ENCODE measurements at regions not wholly inside any gene's neighbourhood (a gene's known extent, or its start where the extent isn't known, plus 50 kb on each side); places are given as distances from the start of the nearest gene placed in this dataset.

GRCh38 chr1:181392613-181393220 lies 90.6 kb upstream of the CACNA1E start:
- no peak for DNase-seq

- no peak for DNase-seq
These were observed 88.6 kb upstream of the CACNA1E start for GRCh38 chr1:181394766-181395165.

GRCh38 chr1:181396171-181396670 lies 87.1 kb upstream of the CACNA1E start:
- no peak for DNase-seq

GRCh38 chr1:181396811-181397210 lies 86.5 kb upstream of the CACNA1E start:
- no peak for DNase-seq

- DNase-seq, result no peak
These were observed 85.5 kb upstream of the CACNA1E start for GRCh38 chr1:181397845-181398244.

- DNase-seq, result no peak
These were observed 84.8 kb upstream of the CACNA1E start for GRCh38 chr1:181398544-181398943.

- DNase-seq, result no peak
These were observed 77.7 kb upstream of the CACNA1E start for GRCh38 chr1:181405584-181405983.

GRCh38 chr1:181406989-181407388 lies 76.3 kb upstream of the CACNA1E start:
- no peak for DNase-seq

GRCh38 chr1:181409981-181410380 lies 73.3 kb upstream of the CACNA1E start:
- DNase-seq, result no peak

- DNase-seq, result no peak
These were observed 70.6 kb upstream of the CACNA1E start for GRCh38 chr1:181412746-181413145.

GRCh38 chr1:181413195-181413815 lies 70.0 kb upstream of the CACNA1E start:
- no peak for DNase-seq

GRCh38 chr1:181413836-181414235 lies 69.5 kb upstream of the CACNA1E start:
- DNase-seq, result no peak

- DNase-seq, result no peak
These were observed 67.0 kb upstream of the CACNA1E start for GRCh38 chr1:181416268-181416860.

GRCh38 chr1:181417915-181418314 lies 65.4 kb upstream of the CACNA1E start:
- DNase-seq, result no peak

GRCh38 chr1:181423301-181423918 lies 59.9 kb upstream of the CACNA1E start:
- peak; percentile 14 for DNase-seq

- DNase-seq, result peak; percentile 75
These were observed 58.4 kb upstream of the CACNA1E start for GRCh38 chr1:181424786-181425403.

GRCh38 chr1:181425566-181425965 lies 57.8 kb upstream of the CACNA1E start:
- no peak for DNase-seq

- DNase-seq, result no peak
These were observed 53.9 kb upstream of the CACNA1E start for GRCh38 chr1:181429462-181429861.

- DNase-seq, result no peak
These were observed 53.1 kb upstream of the CACNA1E start for GRCh38 chr1:181430015-181430885.
